Dedifferentiated amniotic fluid mesenchymal stem cell (primary cell): ENCODE measurements at regions not wholly inside any gene's neighbourhood (a gene's known extent, or its start where the extent isn't known, plus 50 kb on each side); places are given as distances from the start of the nearest gene placed in this dataset.
"Not testable (repeated sequence)": the region's sequence is repeated elsewhere in the genome, so short reads cannot be mapped to it uniquely, and the experiment has no call there.

ENCODE experiments used
- DNase-seq: peaks from one replicate; pipeline ENCODE4 v3.0.0-alpha.2; 2016; ENCODE audit errors: extremely low spot score

- peak; percentile 53 for DNase-seq
Observed at GRCh38 chr5:103866169-103866568, 303.6 kb upstream of the NUDT12 start.

GRCh38 chr5:103862398-103862797 is 299.8 kb upstream of the NUDT12 start:
- no peak for DNase-seq

GRCh38 chr5:103860327-103860726 is 297.7 kb upstream of the NUDT12 start:
- DNase-seq, result no peak

GRCh38 chr5:103858367-103858766 is 295.8 kb upstream of the NUDT12 start:
- DNase-seq, result not testable (repeated sequence)

GRCh38 chr5:103851091-103851490 is 288.5 kb upstream of the NUDT12 start:
- no peak for DNase-seq

- peak; percentile 94 for DNase-seq
Observed at GRCh38 chr5:103849934-103850333, 287.3 kb upstream of the NUDT12 start.

- no peak for DNase-seq
Observed at GRCh38 chr5:103847060-103847459, 284.5 kb upstream of the NUDT12 start.

GRCh38 chr5:103842936-103843335 is 280.3 kb upstream of the NUDT12 start:
- DNase-seq, result no peak

- no peak for DNase-seq
Observed at GRCh38 chr5:103840600-103840999, 278.0 kb upstream of the NUDT12 start.

- no peak for DNase-seq
Observed at GRCh38 chr5:103834216-103834615, 271.6 kb upstream of the NUDT12 start.

- no peak for DNase-seq
Observed at GRCh38 chr5:103829585-103829984, 267.0 kb upstream of the NUDT12 start.

- no peak for DNase-seq
Observed at GRCh38 chr5:103827976-103828375, 265.4 kb upstream of the NUDT12 start.

GRCh38 chr5:103821361-103821760 is 258.8 kb upstream of the NUDT12 start:
- no peak for DNase-seq

- DNase-seq, result peak; percentile 74
Observed at GRCh38 chr5:103808464-103809106, 246.0 kb upstream of the NUDT12 start.

GRCh38 chr5:103804711-103805110 is 242.1 kb upstream of the NUDT12 start:
- DNase-seq, result peak; percentile 57

- no peak for DNase-seq
Observed at GRCh38 chr5:103801681-103802080, 239.1 kb upstream of the NUDT12 start.

GRCh38 chr5:103800741-103801495 is 238.3 kb upstream of the NUDT12 start:
- DNase-seq, result peak; percentile 30

GRCh38 chr5:103793595-103794182 is 231.1 kb upstream of the NUDT12 start:
- DNase-seq, result no peak

- peak; percentile 25 for DNase-seq
Observed at GRCh38 chr5:103785569-103785968, 223.0 kb upstream of the NUDT12 start.

- DNase-seq, result no peak
Observed at GRCh38 chr5:103783669-103784068, 221.1 kb upstream of the NUDT12 start.

GRCh38 chr5:103780794-103781193 is 218.2 kb upstream of the NUDT12 start:
- DNase-seq, result no peak

- DNase-seq, result peak; percentile 33
Observed at GRCh38 chr5:103774721-103775120, 212.1 kb upstream of the NUDT12 start.

GRCh38 chr5:103772248-103772647 is 209.7 kb upstream of the NUDT12 start:
- DNase-seq, result no peak
